ENCODE measurements at regions not wholly inside any gene's neighbourhood (a gene's known extent, or its start where the extent isn't known, plus 50 kb on each side); places are given as distances from the start of the nearest gene placed in this dataset.
A peak's percentile ranks its signal among the peaks of the same experiment; 100 is the strongest.

DNA sequence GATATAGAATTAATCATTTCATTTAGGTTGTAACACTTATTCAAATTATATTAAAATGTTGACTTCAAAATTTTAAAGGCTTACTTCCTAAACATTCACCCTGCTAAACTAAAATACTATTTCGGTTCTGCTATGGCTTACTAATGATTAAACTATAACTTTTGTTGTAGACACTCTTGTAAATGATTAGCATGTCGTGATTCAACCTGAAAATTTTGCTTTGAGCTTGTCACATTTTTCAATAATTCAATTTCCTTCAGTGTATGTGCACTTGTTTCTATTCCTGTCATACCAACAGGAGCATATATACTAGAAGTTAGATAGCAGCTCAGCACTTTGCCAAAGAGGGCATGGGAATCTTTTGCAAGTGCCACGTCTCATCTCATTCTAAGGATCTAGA lies 1018.8 kb downstream of the AMY1C start:
- no peak overlapping the region for H2BK12ac ChIP-seq (ENCODE audit: low read length in 2 of 2)
- no peak overlapping the region for H2BK5ac ChIP-seq (ENCODE audit: low read depth, low read length, poor library complexity, severe bottlenecking)
- no peak overlapping the region for H4K8ac ChIP-seq (ENCODE audit: low read length)
- no peaks in the 10 kb centered on the region for H3K4me1 ChIP-seq (ENCODE audit: control insufficient read depth, insufficient read depth, low read depth, low read length)
- no peak overlapping the region for H3K23ac ChIP-seq (ENCODE audit: low read length in 2 of 2)
- no peak overlapping the region for H2AFZ ChIP-seq (ENCODE audit: low read depth, low read length)
- no peak overlapping the region for H2BK120ac ChIP-seq (ENCODE audit: low read depth, low read length)
- no peak overlapping the region for H4K91ac ChIP-seq (ENCODE audit: low read length)
- H2BK15ac ChIP-seq (ENCODE audit: low read depth, poor library complexity, severe bottlenecking) = no peak overlapping the region
- H3K79me1 ChIP-seq (replicated peaks; ENCODE audit: low read length, poor library complexity, severe bottlenecking) = no peaks in the 10 kb centered on the region
- WGBS = no CpG with 5 or more reads among the region's 3 CpGs
- no peak for DNase-seq
- H2AK5ac ChIP-seq (ENCODE audit: low read length, severe bottlenecking) = no peak overlapping the region
- H3K4me3 ChIP-seq (ENCODE audit: insufficient read depth in 1 of 2, low read depth in 1 of 2, low read length in 2 of 2) = no peak overlapping the region
- no peaks in the 10 kb centered on the region for H3K36me3 ChIP-seq (ENCODE audit: control insufficient read depth in 1 of 2, insufficient read depth in 2 of 2, low read depth in 1 of 2, low read length in 2 of 2)
- H3K27me3 ChIP-seq (ENCODE audit: control insufficient read depth in 1 of 2, insufficient read depth in 1 of 2, low read length in 2 of 2) = no peaks in the 10 kb centered on the region
- no peaks in the 10 kb centered on the region for H3K9me3 ChIP-seq (ENCODE audit: control insufficient read depth, low read length)
- no peak overlapping the region for H3K4ac ChIP-seq (ENCODE audit: low read depth in 1 of 2, low read length in 2 of 2)
- H3K27ac ChIP-seq (ENCODE audit: low read length, poor library complexity, severe bottlenecking) = peak overlapping the region; percentile 66
- H3K9ac ChIP-seq (ENCODE audit: low read length) = no peak overlapping the region
- H3K18ac ChIP-seq (ENCODE audit: low read depth in 1 of 2, low read length in 2 of 2) = no peak overlapping the region
- H3K14ac ChIP-seq (ENCODE audit: low read length in 2 of 2) = no peak overlapping the region
- peak overlapping the region; percentile 56 for H3K4me2 ChIP-seq (ENCODE audit: low read length, poor library complexity, severe bottlenecking)

GRCh38 chr1:104780470-104781078 lies 1030.9 kb downstream of the AMY1C start:
- Histone ChIP-seq H4K8ac (ENCODE audit: low read length) (no peak overlapping the region), H3K4me3 (ENCODE audit: insufficient read depth in 1 of 2, low read depth in 1 of 2, low read length in 2 of 2) (no peak overlapping the region), H3K18ac (ENCODE audit: low read depth in 1 of 2, low read length in 2 of 2) (no peak overlapping the region), H2BK120ac (ENCODE audit: low read depth, low read length) (no peak overlapping the region), H2AFZ (ENCODE audit: low read depth, low read length) (no peak overlapping the region), H3K79me1 (replicated peaks; ENCODE audit: low read length, poor library complexity, severe bottlenecking) (no peaks in the 10 kb centered on the region), H3K14ac (ENCODE audit: low read length in 2 of 2) (no peak overlapping the region), H3K36me3 (ENCODE audit: control insufficient read depth in 1 of 2, insufficient read depth in 2 of 2, low read depth in 1 of 2, low read length in 2 of 2) (no peaks in the 10 kb centered on the region), H3K9ac (ENCODE audit: low read length) (no peak overlapping the region), H3K9me3 (ENCODE audit: control insufficient read depth, low read length) (no peaks in the 10 kb centered on the region), H3K23ac (ENCODE audit: low read length in 2 of 2) (no peak overlapping the region), H4K91ac (ENCODE audit: low read length) (no peak overlapping the region), H2BK12ac (ENCODE audit: low read length in 2 of 2) (no peak overlapping the region), H2AK5ac (ENCODE audit: low read length, severe bottlenecking) (no peak overlapping the region), H3K4me1 (ENCODE audit: control insufficient read depth, insufficient read depth, low read depth, low read length) (no peaks in the 10 kb centered on the region), H3K27ac (ENCODE audit: low read length, poor library complexity, severe bottlenecking) (no peak overlapping the region), H2BK5ac (ENCODE audit: low read depth, low read length, poor library complexity, severe bottlenecking) (no peak overlapping the region), H3K4ac (ENCODE audit: low read depth in 1 of 2, low read length in 2 of 2) (no peak overlapping the region), H3K27me3 (ENCODE audit: control insufficient read depth in 1 of 2, insufficient read depth in 1 of 2, low read length in 2 of 2) (no peaks in the 10 kb centered on the region), H2BK15ac (ENCODE audit: low read depth, poor library complexity, severe bottlenecking) (no peak overlapping the region), H3K4me2 (ENCODE audit: low read length, poor library complexity, severe bottlenecking) (no peak overlapping the region)
- DNase-seq = peak; percentile 30
- 19% methylated on average over 6 of the region's 6 CpGs for WGBS

DNA sequence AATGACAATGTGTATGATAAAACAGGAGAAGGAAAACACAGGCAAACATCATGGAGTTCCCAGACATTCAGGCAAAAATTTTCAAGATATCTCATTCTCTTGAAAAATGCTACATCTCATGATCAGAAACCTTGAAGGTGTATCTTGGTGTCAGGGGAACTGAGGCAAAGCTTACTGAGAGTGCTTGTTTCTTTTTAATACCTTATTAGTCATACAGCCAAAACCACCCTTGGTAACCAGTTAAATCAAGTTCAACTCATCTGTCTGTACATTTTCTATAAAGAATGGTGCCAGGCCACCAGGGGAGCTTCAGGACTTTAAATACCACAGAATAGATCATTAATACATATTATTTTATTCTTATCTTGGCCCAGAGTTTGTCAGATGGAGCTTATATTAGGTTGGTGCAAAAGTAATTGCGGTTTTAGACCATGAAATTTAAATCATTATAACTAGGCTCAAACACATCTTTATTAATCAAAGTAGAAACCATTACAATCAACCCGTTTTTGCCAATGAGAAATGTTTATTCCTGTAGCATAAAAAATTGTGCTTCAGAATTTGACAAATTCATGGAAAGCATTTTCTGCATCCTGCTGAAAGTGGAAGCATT lies 1036.0 kb downstream of the AMY1C start:
- H3K27me3 ChIP-seq (ENCODE audit: control insufficient read depth in 1 of 2, insufficient read depth in 1 of 2, low read length in 2 of 2) = no peaks in the 10 kb centered on the region
- H4K91ac ChIP-seq (ENCODE audit: low read length) = no peak overlapping the region
- H3K14ac ChIP-seq (ENCODE audit: low read length in 2 of 2) = no peak overlapping the region
- H3K4me2 ChIP-seq (ENCODE audit: low read length, poor library complexity, severe bottlenecking) = no peak overlapping the region
- H3K23ac ChIP-seq (ENCODE audit: low read length in 2 of 2) = no peak overlapping the region
- H2AK5ac ChIP-seq (ENCODE audit: low read length, severe bottlenecking) = no peak overlapping the region
- no peaks in the 10 kb centered on the region for H3K36me3 ChIP-seq (ENCODE audit: control insufficient read depth in 1 of 2, insufficient read depth in 2 of 2, low read depth in 1 of 2, low read length in 2 of 2)
- H2AFZ ChIP-seq (ENCODE audit: low read depth, low read length) = no peak overlapping the region
- H2BK12ac ChIP-seq (ENCODE audit: low read length in 2 of 2) = no peak overlapping the region
- WGBS = 50% methylated on average over 1 of the region's 2 CpGs
- no peaks in the 10 kb centered on the region for H3K79me1 ChIP-seq (replicated peaks; ENCODE audit: low read length, poor library complexity, severe bottlenecking)
- H2BK15ac ChIP-seq (ENCODE audit: low read depth, poor library complexity, severe bottlenecking) = no peak overlapping the region
- no peak overlapping the region for H3K9ac ChIP-seq (ENCODE audit: low read length)
- H3K4ac ChIP-seq (ENCODE audit: low read depth in 1 of 2, low read length in 2 of 2) = no peak overlapping the region
- no peak overlapping the region for H3K4me3 ChIP-seq (ENCODE audit: insufficient read depth in 1 of 2, low read depth in 1 of 2, low read length in 2 of 2)
- H2BK120ac ChIP-seq (ENCODE audit: low read depth, low read length) = no peak overlapping the region
- no peak for DNase-seq
- H3K4me1 ChIP-seq (ENCODE audit: control insufficient read depth, insufficient read depth, low read depth, low read length) = no peaks in the 10 kb centered on the region
- no peak overlapping the region for H4K8ac ChIP-seq (ENCODE audit: low read length)
- no peak overlapping the region for H3K18ac ChIP-seq (ENCODE audit: low read depth in 1 of 2, low read length in 2 of 2)
- H3K9me3 ChIP-seq (ENCODE audit: control insufficient read depth, low read length) = no peaks in the 10 kb centered on the region
- no peak overlapping the region for H2BK5ac ChIP-seq (ENCODE audit: low read depth, low read length, poor library complexity, severe bottlenecking)
- no peak overlapping the region for H3K27ac ChIP-seq (ENCODE audit: low read length, poor library complexity, severe bottlenecking)

- H4K8ac ChIP-seq (ENCODE audit: low read length) = no peak overlapping the region
- no peak overlapping the region for H3K4me3 ChIP-seq (ENCODE audit: insufficient read depth in 1 of 2, low read depth in 1 of 2, low read length in 2 of 2)
- no peak overlapping the region for H2AFZ ChIP-seq (ENCODE audit: low read depth, low read length)
- H4K91ac ChIP-seq (ENCODE audit: low read length) = no peak overlapping the region
- H3K4ac ChIP-seq (ENCODE audit: low read depth in 1 of 2, low read length in 2 of 2) = no peak overlapping the region
- no peaks in the 10 kb centered on the region for H3K79me1 ChIP-seq (replicated peaks; ENCODE audit: low read length, poor library complexity, severe bottlenecking)
- no peak overlapping the region for H3K27ac ChIP-seq (ENCODE audit: low read length, poor library complexity, severe bottlenecking)
- no peak overlapping the region for H3K18ac ChIP-seq (ENCODE audit: low read depth in 1 of 2, low read length in 2 of 2)
- no peaks in the 10 kb centered on the region for H3K9me3 ChIP-seq (ENCODE audit: control insufficient read depth, low read length)
- WGBS = 86% methylated on average over 14 of the region's 14 CpGs
- H2BK120ac ChIP-seq (ENCODE audit: low read depth, low read length) = no peak overlapping the region
- no peak overlapping the region for H3K4me2 ChIP-seq (ENCODE audit: low read length, poor library complexity, severe bottlenecking)
- H2AK5ac ChIP-seq (ENCODE audit: low read length, severe bottlenecking) = no peak overlapping the region
- peak overlapping the region in 1 of 2 experiments; percentile 10 for H3K23ac ChIP-seq (ENCODE audit: low read length in 2 of 2)
- H3K14ac ChIP-seq (ENCODE audit: low read length in 2 of 2) = no peak overlapping the region
- no peak for DNase-seq
- no peak overlapping the region for H2BK5ac ChIP-seq (ENCODE audit: low read depth, low read length, poor library complexity, severe bottlenecking)
- H3K27me3 ChIP-seq (ENCODE audit: control insufficient read depth in 1 of 2, insufficient read depth in 1 of 2, low read length in 2 of 2) = no peaks in the 10 kb centered on the region
- H3K36me3 ChIP-seq (ENCODE audit: control insufficient read depth in 1 of 2, insufficient read depth in 2 of 2, low read depth in 1 of 2, low read length in 2 of 2) = no peaks in the 10 kb centered on the region
- H3K9ac ChIP-seq (ENCODE audit: low read length) = no peak overlapping the region
- no peak overlapping the region for H2BK12ac ChIP-seq (ENCODE audit: low read length in 2 of 2)
- no peaks in the 10 kb centered on the region for H3K4me1 ChIP-seq (ENCODE audit: control insufficient read depth, insufficient read depth, low read depth, low read length)
- H2BK15ac ChIP-seq (ENCODE audit: low read depth, poor library complexity, severe bottlenecking) = no peak overlapping the region
Observed at GRCh38 chr1:104787866-104788510, 1038.3 kb downstream of the AMY1C start.
